GM18505 (cell line): ENCODE measurements at regions not wholly inside any gene's neighbourhood (a gene's known extent, or its start where the extent isn't known, plus 50 kb on each side); places are given as distances from the start of the nearest gene placed in this dataset.
"Not testable (repeated sequence)": the region's sequence is repeated elsewhere in the genome, so short reads cannot be mapped to it uniquely, and the experiment has no call there.

Experiments
- ATAC-seq: cut with Tn5 transposase; IDR thresholded peaks from one replicate; pipeline ENCODE4 v1.9.1; 2021; ENCODE audit not compliant: unreplicated experiment
- POLR2A ChIP-seq: IDR thresholded peaks from 4 replicates; pipeline ENCODE4 v1.6.1; 2011; ENCODE audit warnings: borderline replicate concordance; ENCODE audit not compliant: insufficient read depth, insufficient read length; ENCODE audit errors: extremely low read depth

- no peak for ATAC-seq
- TF ChIP-seq POLR2A = no peak
Observed at GRCh38 chr4:18201885-18202284, 180.3 kb upstream of the LCORL start.

GRCh38 chr4:18198653-18199052, 177.1 kb upstream of the LCORL start:
- ATAC-seq = no peak
- no peak for TF ChIP-seq POLR2A

- no peak for ATAC-seq
- TF ChIP-seq POLR2A = no peak
Observed at GRCh38 chr4:18197467-18197866, 175.9 kb upstream of the LCORL start.

GRCh38 chr4:18194278-18194677, 172.7 kb upstream of the LCORL start:
- no peak for TF ChIP-seq POLR2A
- ATAC-seq = no peak

- ATAC-seq = no peak
- TF ChIP-seq POLR2A = no peak
Observed at GRCh38 chr4:18192901-18193300, 171.3 kb upstream of the LCORL start.

GRCh38 chr4:18185491-18185890, 163.9 kb upstream of the LCORL start:
- no peak for ATAC-seq
- TF ChIP-seq POLR2A = no peak

GRCh38 chr4:18180892-18181291, 159.3 kb upstream of the LCORL start:
- TF ChIP-seq POLR2A = no peak
- no peak for ATAC-seq

- no peak for TF ChIP-seq POLR2A
- no peak for ATAC-seq
Observed at GRCh38 chr4:18180122-18180521, 158.6 kb upstream of the LCORL start.

- TF ChIP-seq POLR2A = no peak
- no peak for ATAC-seq
Observed at GRCh38 chr4:18171896-18172295, 150.3 kb upstream of the LCORL start.

GRCh38 chr4:18167831-18168230, 146.3 kb upstream of the LCORL start:
- no peak for ATAC-seq
- TF ChIP-seq POLR2A = no peak

- no peak for TF ChIP-seq POLR2A
- no peak for ATAC-seq
Observed at GRCh38 chr4:18166925-18167324, 145.4 kb upstream of the LCORL start.

GRCh38 chr4:18162453-18162852, 140.9 kb upstream of the LCORL start:
- TF ChIP-seq POLR2A = no peak
- ATAC-seq = no peak

GRCh38 chr4:18159117-18159912, 137.8 kb upstream of the LCORL start:
- ATAC-seq = not testable (repeated sequence)

- no peak for ATAC-seq
- no peak for TF ChIP-seq POLR2A
Observed at GRCh38 chr4:18155067-18156041, 133.8 kb upstream of the LCORL start.
